HG02970 (cell line): ENCODE measurements at regions not wholly inside any gene's neighbourhood (a gene's known extent, or its start where the extent isn't known, plus 50 kb on each side); places are given as distances from the start of the nearest gene placed in this dataset.
"Not testable (repeated sequence)": the region's sequence is repeated elsewhere in the genome, so short reads cannot be mapped to it uniquely, and the experiment has no call there.

Experiments
- ATAC-seq: cut with Tn5 transposase; IDR thresholded peaks from one replicate; pipeline ENCODE4 v1.9.1; 2021; ENCODE audit warnings: mild to moderate bottlenecking, moderate library complexity, moderate number of reproducible peaks; ENCODE audit not compliant: unreplicated experiment, low FRiP score

- not testable (repeated sequence) for ATAC-seq
Observed at GRCh38 chr14:30409508-30410015, 149.4 kb upstream of the G2E3 start.

- ATAC-seq = no peak
Observed at GRCh38 chr14:30410986-30411385, 148.0 kb upstream of the G2E3 start.

GRCh38 chr14:30413184-30413583 is 145.8 kb upstream of the G2E3 start:
- ATAC-seq = not testable (repeated sequence)

GRCh38 chr14:30417121-30417520 is 141.8 kb upstream of the G2E3 start:
- no peak for ATAC-seq

- ATAC-seq = no peak
Observed at GRCh38 chr14:30417999-30418398, 141.0 kb upstream of the G2E3 start.

GRCh38 chr14:30419037-30419436 is 139.9 kb upstream of the G2E3 start:
- ATAC-seq = no peak

- ATAC-seq = no peak
Observed at GRCh38 chr14:30420515-30420914, 138.4 kb upstream of the G2E3 start.

GRCh38 chr14:30426463-30426862 is 132.5 kb upstream of the G2E3 start:
- ATAC-seq = no peak

- no peak for ATAC-seq
Observed at GRCh38 chr14:30427401-30427800, 131.6 kb upstream of the G2E3 start.

- no peak for ATAC-seq
Observed at GRCh38 chr14:30427846-30428245, 131.1 kb upstream of the G2E3 start.

- ATAC-seq = no peak
Observed at GRCh38 chr14:30431552-30431951, 127.4 kb upstream of the G2E3 start.

- ATAC-seq = no peak
Observed at GRCh38 chr14:30440961-30441360, 118.0 kb upstream of the G2E3 start.

- no peak for ATAC-seq
Observed at GRCh38 chr14:30443368-30444007, 115.5 kb upstream of the G2E3 start.

GRCh38 chr14:30444451-30444850 is 114.5 kb upstream of the G2E3 start:
- no peak for ATAC-seq

- ATAC-seq = no peak
Observed at GRCh38 chr14:30445011-30445793, 113.8 kb upstream of the G2E3 start.

GRCh38 chr14:30445852-30446251 is 113.1 kb upstream of the G2E3 start:
- ATAC-seq = no peak

- ATAC-seq = no peak
Observed at GRCh38 chr14:30450631-30451545, 108.1 kb upstream of the G2E3 start.

- ATAC-seq = no peak
Observed at GRCh38 chr14:30456296-30456695, 102.7 kb upstream of the G2E3 start.

- ATAC-seq = no peak
Observed at GRCh38 chr14:30462358-30462757, 96.6 kb upstream of the G2E3 start.

- ATAC-seq = no peak
Observed at GRCh38 chr14:30464481-30464880, 94.5 kb upstream of the G2E3 start.

- no peak for ATAC-seq
Observed at GRCh38 chr14:30468354-30468753, 90.6 kb upstream of the G2E3 start.
